H9 (cell line): ENCODE measurements at regions not wholly inside any gene's neighbourhood (a gene's known extent, or its start where the extent isn't known, plus 50 kb on each side); places are given as distances from the start of the nearest gene placed in this dataset.

Experiments used
- DNase-seq: peaks from one replicate; pipeline ENCODE4 v3.0.0-alpha.2; 2017
- H2AFZ ChIP-seq: one replicate; pipeline ENCODE4 v1.6.1; 2013; ENCODE audit warnings: mild to moderate bottlenecking, low read length, control low read depth, moderate library complexity
- H2AK5ac ChIP-seq: 2 replicates; pipeline ENCODE4 v1.6.1; 2013; ENCODE audit warnings: low read length, control low read depth, mixed read lengths; ENCODE audit not compliant: insufficient read length
- H2BK120ac ChIP-seq: one replicate; pipeline ENCODE4 v1.6.1; 2013; ENCODE audit warnings: low read depth, mild to moderate bottlenecking, low read length, control low read depth, inconsistent platforms; ENCODE audit not compliant: poor library complexity, severe bottlenecking
- H2BK12ac ChIP-seq: 2 replicates; pipeline ENCODE4 v1.6.1; 2013; ENCODE audit warnings: low read length, control low read depth, mixed read lengths, low read depth; ENCODE audit not compliant: insufficient read length
- H2BK15ac ChIP-seq: 2 replicates; pipeline ENCODE4 v1.6.1; 2013; ENCODE audit warnings: low read depth, low read length, control low read depth
- H2BK20ac ChIP-seq: one replicate; pipeline ENCODE4 v1.6.1; 2013; ENCODE audit warnings: low read depth, mild to moderate bottlenecking, low read length, control low read depth, inconsistent platforms; ENCODE audit not compliant: poor library complexity, severe bottlenecking
- H2BK5ac ChIP-seq: 2 replicates; pipeline ENCODE4 v1.6.1; 2013; ENCODE audit warnings: low read length, control low read depth, mixed read lengths; ENCODE audit not compliant: insufficient read length
- H3K14ac ChIP-seq: 2 replicates; pipeline ENCODE4 v1.6.1; 2013; ENCODE audit warnings: low read length, control low read depth; ENCODE audit not compliant: insufficient read depth
- H3K18ac ChIP-seq: 2 replicates; pipeline ENCODE4 v1.6.1; 2013; ENCODE audit warnings: low read depth, mild to moderate bottlenecking, mixed read lengths, low read length, control low read depth; ENCODE audit not compliant: insufficient read length
- H3K23ac ChIP-seq: 2 replicates; pipeline ENCODE4 v1.6.1; 2013; ENCODE audit warnings: low read length, control low read depth, mixed read lengths, low read depth; ENCODE audit not compliant: insufficient read length
- H3K23me2 ChIP-seq: 2 replicates; pipeline ENCODE4 v1.6.1; 2013; ENCODE audit warnings: low read depth, mild to moderate bottlenecking, mixed read lengths, low read length, control low read depth; ENCODE audit not compliant: insufficient read length, poor library complexity, severe bottlenecking
- H3K27ac ChIP-seq: 2 replicates; pipeline ENCODE4 v1.5.1; 2013; ENCODE audit warnings: low read length, control low read depth, mixed read lengths, low read depth; ENCODE audit not compliant: insufficient read length
- H3K27me3 ChIP-seq: 2 replicates; pipeline ENCODE4 v1.6.1; 2013; ENCODE audit warnings: low read length, control low read depth, inconsistent platforms; ENCODE audit not compliant: insufficient read depth
- H3K4ac ChIP-seq: 2 replicates; pipeline ENCODE4 v1.6.1; 2013; ENCODE audit warnings: low read depth, mild to moderate bottlenecking, control low read depth, inconsistent platforms, low read length, moderate library complexity
- H3K4me1 ChIP-seq: 2 replicates; pipeline ENCODE4 v1.6.1; 2013; ENCODE audit warnings: low read length, control low read depth, inconsistent platforms; ENCODE audit not compliant: insufficient read depth
- H3K4me2 ChIP-seq: 2 replicates; pipeline ENCODE4 v1.6.1; 2013; ENCODE audit warnings: low read length, control low read depth, mixed read lengths; ENCODE audit not compliant: insufficient read length, insufficient read depth
- H3K56ac ChIP-seq: 2 replicates; pipeline ENCODE4 v1.6.1; 2013; ENCODE audit warnings: low read depth, mild to moderate bottlenecking, mixed read lengths, low read length, control low read depth; ENCODE audit not compliant: insufficient read length
- H3K79me1 ChIP-seq: 2 replicates; pipeline ENCODE4 v1.6.1; 2013; ENCODE audit warnings: low read depth, mild to moderate bottlenecking, moderate library complexity, low read length, control low read depth, inconsistent platforms; ENCODE audit not compliant: insufficient read depth, poor library complexity, severe bottlenecking
- H3K79me2 ChIP-seq: 2 replicates; pipeline ENCODE4 v1.6.1; 2013; ENCODE audit warnings: low read length, control low read depth, inconsistent platforms; ENCODE audit not compliant: insufficient read depth
- H3K9ac ChIP-seq: 2 replicates; pipeline ENCODE4 v1.6.1; 2013; ENCODE audit warnings: low read length, control low read depth, mixed read lengths; ENCODE audit not compliant: insufficient read length; ENCODE audit errors: extremely low read depth
- H3K9me3 ChIP-seq: one replicate; pipeline ENCODE4 v1.6.1; 2013; ENCODE audit warnings: low read depth, low read length, inconsistent platforms; ENCODE audit not compliant: control insufficient read depth
- H3T11ph ChIP-seq: one replicate; pipeline ENCODE4 v1.6.1; 2013; ENCODE audit warnings: mild to moderate bottlenecking, low read length, control low read depth, inconsistent platforms
- H4K20me1 ChIP-seq: one replicate; pipeline ENCODE4 v1.6.1; 2013; ENCODE audit not compliant: control insufficient read depth, insufficient read length, insufficient read depth
- H4K5ac ChIP-seq: 2 replicates; pipeline ENCODE4 v1.6.1; 2013; ENCODE audit warnings: low read depth, mild to moderate bottlenecking, mixed read lengths, low read length, control low read depth; ENCODE audit not compliant: insufficient read length
- H4K8ac ChIP-seq: replicated peaks from 2 replicates; pipeline ENCODE4 v1.6.1; 2013; ENCODE audit warnings: low read length, control low read depth, mixed read lengths, low read depth; ENCODE audit not compliant: insufficient read length
- H4K91ac ChIP-seq: 2 replicates; pipeline ENCODE4 v1.6.1; 2013; ENCODE audit warnings: low read depth, mild to moderate bottlenecking, moderate library complexity, mixed read lengths, low read length, control low read depth; ENCODE audit not compliant: insufficient read length
- H3K27ac Mint-ChIP-seq, 3 experiments: 2 replicates in 2 of 3; 3 replicates in 1 of 3; pipeline ENCODE4 v1.8.0; 2020 to 2021; ENCODE audit warnings: mixed read lengths in 3 of 3, mild to moderate bottlenecking in 1 of 3, moderate library complexity in 1 of 3
- H3K27me3 Mint-ChIP-seq: 2 replicates; pipeline ENCODE4 v1.8.0; 2021; ENCODE audit warnings: low read depth, mild to moderate bottlenecking, moderate library complexity, mixed read lengths
- H3K36me3 Mint-ChIP-seq, 3 experiments: 2 replicates in 2 of 3; 3 replicates in 1 of 3; pipeline ENCODE4 v1.8.0; 2020 to 2021; ENCODE audit warnings: low read depth in 3 of 3, mixed read lengths in 3 of 3; ENCODE audit not compliant: insufficient read depth in 1 of 3
- H3K4me1 Mint-ChIP-seq, 2 experiments: 2 replicates each; pipeline ENCODE4 v1.8.0; 2020; ENCODE audit warnings: mixed read lengths in 2 of 2
- H3K4me3 Mint-ChIP-seq, 2 experiments: 2 replicates in 1 of 2; 3 replicates in 1 of 2; pipeline ENCODE4 v1.8.0; 2020 to 2021; ENCODE audit warnings: mild to moderate bottlenecking in 2 of 2, mixed read lengths in 2 of 2, moderate library complexity in 1 of 2
- H3K9me3 Mint-ChIP-seq, 2 experiments: 2 replicates in 1 of 2; 3 replicates in 1 of 2; pipeline ENCODE4 v1.8.0; 2020; ENCODE audit warnings: mild to moderate bottlenecking in 2 of 2, mixed read lengths in 2 of 2, moderate library complexity in 1 of 2
- WGBS: extraction: QIAGEN DNeasy Blood & Tissue Kit; methylation state at CpG from one replicate; pipeline ENCODE4 v1.1.7; 2013; ENCODE audit warnings: missing lambda C conversion rate, low lambda C conversion rate, mixed read lengths; ENCODE audit not compliant: insufficient read length; ENCODE audit errors: extremely low coverage; 5-methylcytosine and 5-hydroxymethylcytosine counted together
- TF ChIP-seq, protein P1 (sequence below): fragments of 200-600 bp; sonication (generic); conservative IDR thresholded peaks from 3 replicates; pipeline ENCODE4 v1.8.0; 2021; ENCODE audit warnings: antibody characterized with exemption, mild to moderate bottlenecking

DNA sequence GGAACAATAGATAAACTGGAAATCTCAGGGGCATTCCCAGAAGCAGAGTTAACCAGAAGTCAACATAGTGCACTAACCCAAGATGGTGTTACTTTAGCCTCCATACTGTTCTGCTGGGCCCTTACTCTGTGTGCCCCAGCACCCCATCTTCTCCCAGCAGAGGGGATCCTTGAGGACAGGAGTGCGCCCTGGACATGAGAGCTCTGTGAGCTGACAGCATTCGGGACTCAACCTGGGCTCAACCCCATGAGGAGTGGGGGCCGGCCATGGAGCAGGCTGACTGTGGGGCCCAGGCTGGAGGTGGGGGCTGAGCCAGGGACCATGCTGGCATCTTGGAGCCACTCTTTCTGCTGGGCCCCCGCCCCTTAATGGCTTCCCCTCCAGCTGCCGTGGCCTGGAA, 156.3 kb upstream of the HS6ST1 start:
- no peak overlapping the region for H2BK5ac ChIP-seq
- H3K27ac Mint-ChIP-seq: no peak overlapping the region
- peaks cover 5 to 12% of the 10 kb centered on the region in 2 experiments for H3K4me1 Mint-ChIP-seq
- H3K4me2 ChIP-seq: no peak overlapping the region
- DNase-seq: no peak
- H2AK5ac ChIP-seq: no peak overlapping the region
- H3K9ac ChIP-seq: no peak overlapping the region
- no peak overlapping the region for H3K14ac ChIP-seq
- no peaks in the 10 kb centered on the region for H3K79me2 ChIP-seq
- H3K9me3 Mint-ChIP-seq: peaks cover 16 to 17% of the 10 kb centered on the region in 2 experiments
- H3K23me2 ChIP-seq: no peaks in the 10 kb centered on the region
- H3K4me3 Mint-ChIP-seq: no peak overlapping the region
- no peaks in the 10 kb centered on the region for H3K4me1 ChIP-seq
- H2BK12ac ChIP-seq: no peak overlapping the region
- H3K23ac ChIP-seq: no peak overlapping the region
- no peak overlapping the region for H4K91ac ChIP-seq
- no peak overlapping the region for H3K4ac ChIP-seq
- H3K27ac ChIP-seq: no peak overlapping the region
- TF ChIP-seq, protein P1, sequence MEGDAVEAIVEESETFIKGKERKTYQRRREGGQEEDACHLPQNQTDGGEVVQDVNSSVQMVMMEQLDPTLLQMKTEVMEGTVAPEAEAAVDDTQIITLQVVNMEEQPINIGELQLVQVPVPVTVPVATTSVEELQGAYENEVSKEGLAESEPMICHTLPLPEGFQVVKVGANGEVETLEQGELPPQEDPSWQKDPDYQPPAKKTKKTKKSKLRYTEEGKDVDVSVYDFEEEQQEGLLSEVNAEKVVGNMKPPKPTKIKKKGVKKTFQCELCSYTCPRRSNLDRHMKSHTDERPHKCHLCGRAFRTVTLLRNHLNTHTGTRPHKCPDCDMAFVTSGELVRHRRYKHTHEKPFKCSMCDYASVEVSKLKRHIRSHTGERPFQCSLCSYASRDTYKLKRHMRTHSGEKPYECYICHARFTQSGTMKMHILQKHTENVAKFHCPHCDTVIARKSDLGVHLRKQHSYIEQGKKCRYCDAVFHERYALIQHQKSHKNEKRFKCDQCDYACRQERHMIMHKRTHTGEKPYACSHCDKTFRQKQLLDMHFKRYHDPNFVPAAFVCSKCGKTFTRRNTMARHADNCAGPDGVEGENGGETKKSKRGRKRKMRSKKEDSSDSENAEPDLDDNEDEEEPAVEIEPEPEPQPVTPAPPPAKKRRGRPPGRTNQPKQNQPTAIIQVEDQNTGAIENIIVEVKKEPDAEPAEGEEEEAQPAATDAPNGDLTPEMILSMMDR: no peak
- H4K8ac ChIP-seq: no peak overlapping the region
- no peaks in the 10 kb centered on the region for H3K27me3 ChIP-seq
- no peaks in the 10 kb centered on the region for H3K79me1 ChIP-seq
- H4K5ac ChIP-seq: no peak overlapping the region
- H2BK20ac ChIP-seq: no peak overlapping the region
- no peak overlapping the region for H2BK120ac ChIP-seq
- H3T11ph ChIP-seq: no peak overlapping the region
- H2AFZ ChIP-seq: no peak overlapping the region
- H3K9me3 ChIP-seq: peaks cover 6% of the 10 kb centered on the region
- H3K27me3 Mint-ChIP-seq: peaks cover 7% of the 10 kb centered on the region
- no peak overlapping the region for H3K18ac ChIP-seq
- H2BK15ac ChIP-seq: no peak overlapping the region
- H3K56ac ChIP-seq: no peak overlapping the region
- H4K20me1 ChIP-seq: no peaks in the 10 kb centered on the region
- peaks cover 7 to 15% (median 8%) of the 10 kb centered on the region in 3 experiments for H3K36me3 Mint-ChIP-seq
- no CpG with 5 or more reads among the region's 5 CpGs for WGBS
